Colonic mucosa (tissue), 4 donors: ENCODE measurements at regions not wholly inside any gene's neighbourhood (a gene's known extent, or its start where the extent isn't known, plus 50 kb on each side); places are given as distances from the start of the nearest gene placed in this dataset.

Source experiments
- DNase-seq: peaks from one replicate; pipeline ENCODE4 v3.0.0-alpha.2; 2020
- H3K27ac ChIP-seq: fragments of 200-600 bp; one replicate; pipeline ENCODE4 v1.8.0; 2021
- H3K27me3 ChIP-seq: fragments of 200-600 bp; one replicate; pipeline ENCODE4 v1.8.0; 2021
- H3K36me3 ChIP-seq: fragments of 200-600 bp; one replicate; pipeline ENCODE4 v1.8.0; 2021
- H3K4me1 ChIP-seq: fragments of 200-600 bp; one replicate; pipeline ENCODE4 v1.8.0; 2021; ENCODE audit warnings: mild to moderate bottlenecking
- H3K4me3 ChIP-seq: fragments of 200-600 bp; one replicate; pipeline ENCODE4 v1.8.0; 2021
- H3K9ac ChIP-seq, 2 donors: one replicate each; pipeline ENCODE4 v1.7.0; 2013; ENCODE audit warnings: control low read depth in 2 of 2, low read depth in 2 of 2, low read length in 2 of 2
- H3K9me3 ChIP-seq: fragments of 200-600 bp; one replicate; pipeline ENCODE4 v1.8.0; 2021
- intact Hi-C: fragments of 100-400 bp; cut with DNase I; formaldehyde crosslinking; loops from one replicate; pipeline ENCODE4 v1.14.1; 2022
- TF ChIP-seq, protein P1 (sequence below): fragments of 200-600 bp; IDR thresholded peaks from one replicate; pipeline ENCODE4 v1.8.0; 2022; ENCODE audit warnings: antibody characterized with exemption, mild to moderate bottlenecking
- donor health status: healthy.
- donor health status: DM: no; HTN: no; CAD: no.
- donor health status: DM: no; HTN: no; CAD: no.

DNA sequence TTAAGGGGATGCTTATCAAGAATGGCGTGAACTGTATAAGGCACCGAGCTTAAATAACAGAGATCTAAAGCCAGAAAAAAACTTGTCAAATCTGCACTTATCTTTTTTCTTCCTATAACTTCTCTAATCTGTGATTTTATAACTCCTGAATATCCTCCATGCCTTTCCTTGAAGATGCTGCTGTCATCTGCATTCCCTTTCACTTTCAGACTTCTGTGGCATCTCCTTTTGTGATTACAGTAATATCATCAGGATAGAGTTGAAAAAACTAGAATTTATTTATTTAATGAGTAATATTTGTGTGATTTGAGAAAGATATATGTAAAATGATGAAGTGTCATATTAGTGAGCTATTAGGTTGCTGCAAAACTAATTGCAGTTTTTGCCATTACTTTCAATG, 357.8 kb upstream of the PTBP2 start:
- no peak overlapping the region for H3K4me3 ChIP-seq
- H3K9ac ChIP-seq: no peak overlapping the region
- no peaks in the 10 kb centered on the region for H3K27me3 ChIP-seq
- H3K27ac ChIP-seq: no peak overlapping the region
- DNase-seq: no peak
- no peaks in the 10 kb centered on the region for H3K4me1 ChIP-seq
- H3K36me3 ChIP-seq: no peaks in the 10 kb centered on the region
- TF ChIP-seq, protein P1, sequence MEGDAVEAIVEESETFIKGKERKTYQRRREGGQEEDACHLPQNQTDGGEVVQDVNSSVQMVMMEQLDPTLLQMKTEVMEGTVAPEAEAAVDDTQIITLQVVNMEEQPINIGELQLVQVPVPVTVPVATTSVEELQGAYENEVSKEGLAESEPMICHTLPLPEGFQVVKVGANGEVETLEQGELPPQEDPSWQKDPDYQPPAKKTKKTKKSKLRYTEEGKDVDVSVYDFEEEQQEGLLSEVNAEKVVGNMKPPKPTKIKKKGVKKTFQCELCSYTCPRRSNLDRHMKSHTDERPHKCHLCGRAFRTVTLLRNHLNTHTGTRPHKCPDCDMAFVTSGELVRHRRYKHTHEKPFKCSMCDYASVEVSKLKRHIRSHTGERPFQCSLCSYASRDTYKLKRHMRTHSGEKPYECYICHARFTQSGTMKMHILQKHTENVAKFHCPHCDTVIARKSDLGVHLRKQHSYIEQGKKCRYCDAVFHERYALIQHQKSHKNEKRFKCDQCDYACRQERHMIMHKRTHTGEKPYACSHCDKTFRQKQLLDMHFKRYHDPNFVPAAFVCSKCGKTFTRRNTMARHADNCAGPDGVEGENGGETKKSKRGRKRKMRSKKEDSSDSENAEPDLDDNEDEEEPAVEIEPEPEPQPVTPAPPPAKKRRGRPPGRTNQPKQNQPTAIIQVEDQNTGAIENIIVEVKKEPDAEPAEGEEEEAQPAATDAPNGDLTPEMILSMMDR: no peak
- intact Hi-C loops: no loop called here
- no peaks in the 10 kb centered on the region for H3K9me3 ChIP-seq

- no peak overlapping the region for H3K4me3 ChIP-seq
- TF ChIP-seq, protein P1: no peak
- H3K27ac ChIP-seq: no peak overlapping the region
- DNase-seq: no peak
- H3K9me3 ChIP-seq: no peaks in the 10 kb centered on the region
- H3K9ac ChIP-seq: no peak overlapping the region
- H3K36me3 ChIP-seq: no peaks in the 10 kb centered on the region
- no peaks in the 10 kb centered on the region for H3K4me1 ChIP-seq
- no peaks in the 10 kb centered on the region for H3K27me3 ChIP-seq
- intact Hi-C loops: no loop called here
These were observed 357.0 kb upstream of the PTBP2 start for GRCh38 chr1:96364576-96364975.

- intact Hi-C loops: no loop called here
- no peaks in the 10 kb centered on the region for H3K36me3 ChIP-seq
- no peak overlapping the region for H3K27ac ChIP-seq
- H3K4me3 ChIP-seq: no peak overlapping the region
- H3K4me1 ChIP-seq: no peaks in the 10 kb centered on the region
- H3K27me3 ChIP-seq: no peaks in the 10 kb centered on the region
- H3K9ac ChIP-seq: no peak overlapping the region
- no peak for DNase-seq
- TF ChIP-seq, protein P1: no peak
- no peaks in the 10 kb centered on the region for H3K9me3 ChIP-seq
These were observed 356.5 kb upstream of the PTBP2 start for GRCh38 chr1:96365076-96365475.

DNA sequence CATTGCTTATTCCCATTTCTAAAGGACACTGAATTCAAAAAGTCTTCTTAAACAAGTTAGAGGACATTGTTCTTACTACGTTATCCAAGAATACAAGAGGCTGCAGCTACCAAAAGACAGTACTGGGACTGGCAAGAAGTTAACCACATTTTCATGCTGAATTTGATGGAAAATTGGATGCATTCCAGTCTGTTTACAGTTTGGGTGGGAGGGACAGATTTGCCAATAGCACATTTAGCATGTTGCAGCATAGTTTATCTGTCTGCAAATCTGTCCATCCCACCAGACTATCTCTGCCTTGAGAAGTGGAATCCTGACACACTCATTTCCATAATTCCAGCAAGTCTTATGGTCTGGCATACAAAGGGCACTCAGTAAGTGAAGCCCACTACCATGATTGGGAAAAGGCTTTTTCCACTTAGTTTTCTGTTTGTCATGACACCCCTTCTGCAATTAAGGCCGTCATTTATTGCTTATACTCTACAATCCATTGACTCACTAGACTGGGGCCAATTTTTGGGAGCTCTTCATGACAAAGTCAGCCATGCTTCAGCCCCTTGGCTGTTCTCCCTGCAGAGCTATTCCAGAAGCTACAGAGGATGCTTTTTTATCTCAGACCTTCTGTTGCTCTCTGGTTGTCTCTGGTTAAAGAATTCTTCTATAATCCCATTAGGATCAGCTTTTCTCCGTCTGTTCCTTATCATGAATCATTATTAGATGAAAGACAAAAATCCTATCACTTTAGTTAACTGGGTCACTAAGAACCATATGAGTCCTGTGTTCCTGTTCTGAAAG, 355.8 kb upstream of the PTBP2 start:
- H3K4me3 ChIP-seq: no peak overlapping the region
- no peaks in the 10 kb centered on the region for H3K9me3 ChIP-seq
- no peak overlapping the region for H3K27ac ChIP-seq
- no peaks in the 10 kb centered on the region for H3K36me3 ChIP-seq
- no peaks in the 10 kb centered on the region for H3K27me3 ChIP-seq
- TF ChIP-seq, protein P1: no peak
- H3K9ac ChIP-seq: no peak overlapping the region
- no peaks in the 10 kb centered on the region for H3K4me1 ChIP-seq
- intact Hi-C loops: no loop called here
- DNase-seq: no peak

- TF ChIP-seq, protein P1: no peak
- H3K9me3 ChIP-seq: no peaks in the 10 kb centered on the region
- H3K27ac ChIP-seq: no peak overlapping the region
- intact Hi-C loops: no loop called here
- no peak overlapping the region for H3K9ac ChIP-seq
- no peaks in the 10 kb centered on the region for H3K4me1 ChIP-seq
- no peak overlapping the region for H3K4me3 ChIP-seq
- no peaks in the 10 kb centered on the region for H3K27me3 ChIP-seq
- DNase-seq: no peak
- no peaks in the 10 kb centered on the region for H3K36me3 ChIP-seq
These were observed 355.1 kb upstream of the PTBP2 start for GRCh38 chr1:96366516-96366915.
